HG03139 (cell line): ENCODE measurements at regions not wholly inside any gene's neighbourhood (a gene's known extent, or its start where the extent isn't known, plus 50 kb on each side); places are given as distances from the start of the nearest gene placed in this dataset.
"Not testable (repeated sequence)": the region's sequence is repeated elsewhere in the genome, so short reads cannot be mapped to it uniquely, and the experiment has no call there.

ENCODE experiments used
- ATAC-seq: cut with Tn5 transposase; IDR thresholded peaks from one replicate; pipeline ENCODE4 v1.9.1; 2021; ENCODE audit not compliant: unreplicated experiment

- no peak for ATAC-seq
Observed at GRCh38 chr1:78715181-78715661, 65.6 kb downstream of the IFI44 start.

- ATAC-seq: no peak
Observed at GRCh38 chr1:78716186-78716585, 66.6 kb downstream of the IFI44 start.

GRCh38 chr1:78718566-78718965 lies 68.9 kb downstream of the IFI44 start:
- ATAC-seq: no peak

- peak; percentile 65 for ATAC-seq
Observed at GRCh38 chr1:78721136-78721535, 71.5 kb downstream of the IFI44 start.

- no peak for ATAC-seq
Observed at GRCh38 chr1:78722105-78722504, 72.5 kb downstream of the IFI44 start.

- ATAC-seq: no peak
Observed at GRCh38 chr1:78722521-78722920, 72.9 kb downstream of the IFI44 start.

GRCh38 chr1:78722947-78723346 lies 73.3 kb downstream of the IFI44 start:
- no peak for ATAC-seq

GRCh38 chr1:78726686-78727085 lies 77.1 kb downstream of the IFI44 start:
- no peak for ATAC-seq

GRCh38 chr1:78728359-78728758 lies 78.7 kb downstream of the IFI44 start:
- ATAC-seq: no peak

GRCh38 chr1:78730054-78730453 lies 80.4 kb downstream of the IFI44 start:
- ATAC-seq: no peak

- ATAC-seq: no peak
Observed at GRCh38 chr1:78731674-78732073, 82.0 kb downstream of the IFI44 start.

GRCh38 chr1:78737241-78737640 lies 87.6 kb downstream of the IFI44 start:
- ATAC-seq: no peak

- no peak for ATAC-seq
Observed at GRCh38 chr1:78743626-78744025, 94.0 kb downstream of the IFI44 start.

GRCh38 chr1:78745111-78745510 lies 95.5 kb downstream of the IFI44 start:
- ATAC-seq: no peak

GRCh38 chr1:78753679-78754078 lies 104.0 kb downstream of the IFI44 start:
- not testable (repeated sequence) for ATAC-seq

GRCh38 chr1:78755986-78756385 lies 106.4 kb downstream of the IFI44 start:
- no peak for ATAC-seq

GRCh38 chr1:78758506-78758905 lies 108.9 kb downstream of the IFI44 start:
- no peak for ATAC-seq

- ATAC-seq: no peak
Observed at GRCh38 chr1:78759881-78760280, 110.2 kb downstream of the IFI44 start.

GRCh38 chr1:78760858-78761257 lies 111.2 kb downstream of the IFI44 start:
- ATAC-seq: no peak

GRCh38 chr1:78762113-78762512 lies 112.5 kb downstream of the IFI44 start:
- ATAC-seq: no peak

GRCh38 chr1:78765489-78765888 lies 115.9 kb downstream of the IFI44 start:
- ATAC-seq: no peak

GRCh38 chr1:78779831-78780230 lies 130.2 kb downstream of the IFI44 start:
- ATAC-seq: no peak

- ATAC-seq: no peak
Observed at GRCh38 chr1:78787544-78787943, 137.9 kb downstream of the IFI44 start.

- no peak for ATAC-seq
Observed at GRCh38 chr1:78790174-78790573, 140.5 kb downstream of the IFI44 start.
